Keratinocyte (primary cell): ENCODE measurements at regions not wholly inside any gene's neighbourhood (a gene's known extent, or its start where the extent isn't known, plus 50 kb on each side); places are given as distances from the start of the nearest gene placed in this dataset.

Experiments
- DNase-seq: peaks from one replicate; pipeline ENCODE4 v3.0.0-alpha.2; 2011; ENCODE audit warnings: low read depth, missing footprints, low spot score
- FAIRE-seq: peaks from 2 replicates; lab custom pipeline; 2011; peaks lifted over from hg19 to GRCh38; lab: Jason Lieb, UNC
- H2AFZ ChIP-seq: 2 replicates; pipeline ENCODE4 v1.6.0; 2012; ENCODE audit warnings: low read length, control low read depth, inconsistent platforms; ENCODE audit not compliant: control insufficient read depth
- H3K27ac ChIP-seq: 2 replicates; pipeline ENCODE4 v1.5.1; 2011; ENCODE audit warnings: low read length; ENCODE audit not compliant: control insufficient read depth, insufficient read depth
- H3K27me3 ChIP-seq: 3 replicates; pipeline ENCODE4 v1.6.0; 2011; ENCODE audit warnings: low read length; ENCODE audit not compliant: control insufficient read depth, insufficient read depth; ENCODE audit errors: extremely low read depth
- H3K36me3 ChIP-seq, 2 experiments: 2 replicates in 1 of 2; 3 replicates in 1 of 2; pipeline ENCODE4 v1.5.1; 2011; ENCODE audit warnings: low read length in 2 of 2, mild to moderate bottlenecking in 1 of 2; ENCODE audit not compliant: control insufficient read depth in 2 of 2, insufficient read depth in 2 of 2; ENCODE audit errors: extremely low read depth in 1 of 2
- H3K4me1 ChIP-seq: 3 replicates; pipeline ENCODE4 v1.5.1; 2011; ENCODE audit warnings: low read length; ENCODE audit not compliant: control insufficient read depth, insufficient read depth; ENCODE audit errors: extremely low read depth
- H3K4me2 ChIP-seq: 3 replicates; pipeline ENCODE4 v1.6.0; 2011; ENCODE audit warnings: low read depth, low read length; ENCODE audit not compliant: control insufficient read depth, insufficient read depth; ENCODE audit errors: extremely low read depth
- H3K4me3 ChIP-seq, 3 experiments: fragments of 200-600 bp in 1 of 3; sonication (generic) in 1 of 3; 2 replicates in 2 of 3; 3 replicates in 1 of 3; pipeline ENCODE4 v1.5.1; 2011 to 2016; ENCODE audit warnings: low read length in 3 of 3, mild to moderate bottlenecking in 3 of 3, control low read depth in 2 of 3, inconsistent platforms in 1 of 3, low read depth in 1 of 3, mixed read lengths in 1 of 3, mixed run types in 1 of 3, moderate library complexity in 1 of 3; ENCODE audit not compliant: control insufficient read depth in 2 of 3, insufficient read depth in 2 of 3; ENCODE audit errors: extremely low read depth in 1 of 3
- H3K79me2 ChIP-seq: 2 replicates; pipeline ENCODE4 v1.6.0; 2012; ENCODE audit warnings: low read length; ENCODE audit not compliant: control insufficient read depth, insufficient read depth
- H3K9ac ChIP-seq: 3 replicates; pipeline ENCODE4 v1.6.0; 2011; ENCODE audit warnings: low read length; ENCODE audit not compliant: control insufficient read depth, insufficient read depth; ENCODE audit errors: extremely low read depth
- H3K9me1 ChIP-seq: 3 replicates; pipeline ENCODE4 v1.6.0; 2011; ENCODE audit warnings: low read length; ENCODE audit not compliant: control insufficient read depth, insufficient read depth; ENCODE audit errors: extremely low read depth
- H3K9me3 ChIP-seq: 2 replicates; pipeline ENCODE4 v1.5.1; 2012; ENCODE audit warnings: low read depth, low read length; ENCODE audit not compliant: control insufficient read depth
- H4K20me1 ChIP-seq: 3 replicates; pipeline ENCODE4 v1.6.0; 2011; ENCODE audit warnings: low read length; ENCODE audit not compliant: control insufficient read depth, insufficient read depth; ENCODE audit errors: extremely low read depth
- EZH2 ChIP-seq: IDR thresholded peaks from one replicate; pipeline ENCODE4 v1.6.1; 2012; ENCODE audit warnings: inconsistent platforms, mild to moderate bottlenecking, low read length, moderate library complexity
- dilution Hi-C: fragments of 300-500 bp; cut with MboI; formaldehyde crosslinking; loops from one replicate; pipeline ENCODE4 v1.7.0; 2020; ENCODE audit warnings: low sequenced_read_pairs; ENCODE audit not compliant: extremely low pct_ligation_motif_present
- TF ChIP-seq, protein P1 (sequence below), 3 experiments: IDR thresholded peaks in 1 of 3; conservative IDR thresholded peaks in 1 of 3; optimal IDR thresholded peaks in 1 of 3; 2 replicates in 2 of 3; 3 replicates in 1 of 3; pipeline versions ENCODE3 to v1.5.1; 2011; ENCODE audit warnings: low read length in 3 of 3, mild to moderate bottlenecking in 3 of 3, moderate library complexity in 2 of 3, control low read depth in 1 of 3, inconsistent platforms in 1 of 3; ENCODE audit not compliant: insufficient read depth in 2 of 3; ENCODE audit errors: extremely low read depth in 1 of 3

DNA sequence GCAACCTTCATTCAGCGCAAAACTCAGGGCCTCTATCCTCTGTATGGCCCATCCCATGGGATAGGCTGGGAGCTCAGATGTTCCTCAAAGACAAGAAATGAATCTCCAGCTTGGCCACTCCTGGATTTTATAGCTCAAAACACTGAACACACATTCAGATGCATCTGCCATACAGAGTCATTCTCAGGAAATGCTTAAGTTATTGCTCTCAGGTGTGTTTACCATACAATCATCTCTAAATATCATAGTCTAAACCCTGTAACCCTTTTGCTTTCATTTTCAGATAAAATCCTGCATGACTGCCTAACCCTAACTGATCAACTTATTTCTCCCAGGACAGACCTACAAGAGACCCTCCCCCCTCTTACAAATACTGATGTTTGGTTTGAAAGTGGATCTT is 140.9 kb upstream of the FMR1 start:
- H4K20me1 ChIP-seq, result no peaks in the 10 kb centered on the region
- no peak for DNase-seq
- TF ChIP-seq, protein P1, sequence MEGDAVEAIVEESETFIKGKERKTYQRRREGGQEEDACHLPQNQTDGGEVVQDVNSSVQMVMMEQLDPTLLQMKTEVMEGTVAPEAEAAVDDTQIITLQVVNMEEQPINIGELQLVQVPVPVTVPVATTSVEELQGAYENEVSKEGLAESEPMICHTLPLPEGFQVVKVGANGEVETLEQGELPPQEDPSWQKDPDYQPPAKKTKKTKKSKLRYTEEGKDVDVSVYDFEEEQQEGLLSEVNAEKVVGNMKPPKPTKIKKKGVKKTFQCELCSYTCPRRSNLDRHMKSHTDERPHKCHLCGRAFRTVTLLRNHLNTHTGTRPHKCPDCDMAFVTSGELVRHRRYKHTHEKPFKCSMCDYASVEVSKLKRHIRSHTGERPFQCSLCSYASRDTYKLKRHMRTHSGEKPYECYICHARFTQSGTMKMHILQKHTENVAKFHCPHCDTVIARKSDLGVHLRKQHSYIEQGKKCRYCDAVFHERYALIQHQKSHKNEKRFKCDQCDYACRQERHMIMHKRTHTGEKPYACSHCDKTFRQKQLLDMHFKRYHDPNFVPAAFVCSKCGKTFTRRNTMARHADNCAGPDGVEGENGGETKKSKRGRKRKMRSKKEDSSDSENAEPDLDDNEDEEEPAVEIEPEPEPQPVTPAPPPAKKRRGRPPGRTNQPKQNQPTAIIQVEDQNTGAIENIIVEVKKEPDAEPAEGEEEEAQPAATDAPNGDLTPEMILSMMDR (optimal IDR thresholded peaks at IDR 0.05 in 1 of 3, IDR thresholded peaks at IDR 0.05 in 1 of 3, conservative IDR thresholded peaks at IDR 0.05 in 1 of 3; ENCODE audit: extremely low read depth in 1 of 3, insufficient read depth in 2 of 3, low read length in 3 of 3), result no peak
- no peaks in the 10 kb centered on the region for H3K79me2 ChIP-seq
- no peak overlapping the region for H3K9ac ChIP-seq
- no peak overlapping the region for H3K27ac ChIP-seq
- H3K27me3 ChIP-seq, result no peaks in the 10 kb centered on the region
- H3K4me2 ChIP-seq, result no peak overlapping the region
- no peak for FAIRE-seq
- dilution Hi-C loops, result no loop called here
- H2AFZ ChIP-seq, result no peak overlapping the region
- no peaks in the 10 kb centered on the region for H3K36me3 ChIP-seq
- no peak overlapping the region for H3K4me3 ChIP-seq
- no peaks in the 10 kb centered on the region for H3K9me1 ChIP-seq
- H3K4me1 ChIP-seq, result no peaks in the 10 kb centered on the region
- no peaks in the 10 kb centered on the region for H3K9me3 ChIP-seq

DNA sequence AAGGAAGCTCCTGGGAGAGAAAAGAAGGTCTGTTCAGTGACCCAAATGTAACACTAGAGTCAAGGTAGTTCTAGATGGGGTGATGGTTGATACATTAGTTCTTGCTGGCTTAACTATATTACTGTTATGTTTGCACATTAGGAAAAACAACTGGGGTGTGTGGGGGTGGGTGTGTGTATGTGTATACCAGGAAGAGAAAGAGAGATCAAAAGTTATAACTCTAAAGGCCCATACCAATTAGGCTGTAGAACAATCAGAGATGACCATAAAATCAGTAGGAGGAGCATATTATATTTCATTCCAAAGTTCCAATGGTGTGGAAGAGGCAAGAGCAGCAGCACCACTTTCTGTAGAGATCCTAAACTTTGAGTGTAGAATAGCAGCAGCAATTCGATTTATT is 134.7 kb upstream of the FMR1 start:
- TF ChIP-seq, protein P1 (optimal IDR thresholded peaks at IDR 0.05 in 1 of 3, IDR thresholded peaks at IDR 0.05 in 1 of 3, conservative IDR thresholded peaks at IDR 0.05 in 1 of 3; ENCODE audit: extremely low read depth in 1 of 3, insufficient read depth in 2 of 3, low read length in 3 of 3), result no peak
- no peak for TF ChIP-seq EZH2
- H3K27me3 ChIP-seq, result no peaks in the 10 kb centered on the region
- no peaks in the 10 kb centered on the region for H3K9me1 ChIP-seq
- H3K9me3 ChIP-seq, result no peaks in the 10 kb centered on the region
- H3K36me3 ChIP-seq, result no peaks in the 10 kb centered on the region
- H4K20me1 ChIP-seq, result no peaks in the 10 kb centered on the region
- no peak overlapping the region for H3K9ac ChIP-seq
- no peaks in the 10 kb centered on the region for H3K79me2 ChIP-seq
- no peak for FAIRE-seq
- no peak overlapping the region for H2AFZ ChIP-seq
- no peak overlapping the region for H3K27ac ChIP-seq
- H3K4me2 ChIP-seq, result no peak overlapping the region
- no peak overlapping the region for H3K4me3 ChIP-seq
- no peak for DNase-seq
- no peaks in the 10 kb centered on the region for H3K4me1 ChIP-seq
- dilution Hi-C loops, result no loop called here
